ENCODE measurements at regions not wholly inside any gene's neighbourhood (a gene's known extent, or its start where the extent isn't known, plus 50 kb on each side); places are given as distances from the start of the nearest gene placed in this dataset.

DNA sequence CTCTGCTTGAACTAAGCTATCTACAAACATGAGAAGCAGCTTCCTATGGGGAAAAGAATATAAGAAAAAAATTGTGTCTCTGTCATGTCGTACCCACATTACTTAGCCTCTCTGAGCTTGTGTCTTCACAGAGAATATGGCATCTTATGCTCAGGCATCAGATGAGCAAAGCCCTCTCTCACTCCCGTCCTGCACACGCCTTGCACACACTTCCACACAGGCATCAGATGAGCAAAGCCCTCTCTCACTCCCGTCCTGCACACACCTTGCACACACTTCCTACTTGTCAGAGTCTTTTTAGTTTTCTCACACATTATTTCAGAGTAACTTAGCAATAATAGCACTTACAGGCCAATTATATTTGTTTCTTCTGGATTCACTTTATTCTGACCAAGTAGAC, 79.0 kb upstream of the DUSP22 start:
- TF ChIP-seq YY1 (IDR thresholded peaks at IDR 0.05; ENCODE audit: insufficient read depth, insufficient read length) (no peak), ZNF274 (IDR thresholded peaks at IDR 0.05; ENCODE audit: low read depth, low read length) (no peak), SUZ12 (IDR thresholded peaks at IDR 0.05; ENCODE audit: extremely low read depth, insufficient read depth, insufficient read length) (no peak)

Measured in NT2/D1 (cell line).